Erythroblast (primary cell): ENCODE measurements at regions not wholly inside any gene's neighbourhood (a gene's known extent, or its start where the extent isn't known, plus 50 kb on each side); places are given as distances from the start of the nearest gene placed in this dataset.
A peak's percentile ranks its signal among the peaks of the same experiment; 100 is the strongest.
"Not testable (repeated sequence)": the region's sequence is repeated elsewhere in the genome, so short reads cannot be mapped to it uniquely, and the experiment has no call there.

ENCODE experiments used
- DNase-seq, 2 experiments: peaks; one replicate each; lab custom pipeline; 2025; lab: John Stamatoyannopoulos, UW
- GATA1 ChIP-seq: IDR thresholded peaks from 2 replicates; pipeline ENCODE4 v1.6.1; 2011; ENCODE audit warnings: low read depth, mild to moderate bottlenecking, control low read depth, low read length, moderate library complexity
- POLR2A ChIP-seq: IDR thresholded peaks from 2 replicates; pipeline ENCODE4 v1.6.1; 2011; ENCODE audit warnings: mild to moderate bottlenecking, low read length

GRCh38 chr7:88586890-88587289 is 172.6 kb upstream of the ZNF804B start:
- DNase-seq: no peak
- TF ChIP-seq POLR2A (no peak), GATA1 (no peak)

DNA sequence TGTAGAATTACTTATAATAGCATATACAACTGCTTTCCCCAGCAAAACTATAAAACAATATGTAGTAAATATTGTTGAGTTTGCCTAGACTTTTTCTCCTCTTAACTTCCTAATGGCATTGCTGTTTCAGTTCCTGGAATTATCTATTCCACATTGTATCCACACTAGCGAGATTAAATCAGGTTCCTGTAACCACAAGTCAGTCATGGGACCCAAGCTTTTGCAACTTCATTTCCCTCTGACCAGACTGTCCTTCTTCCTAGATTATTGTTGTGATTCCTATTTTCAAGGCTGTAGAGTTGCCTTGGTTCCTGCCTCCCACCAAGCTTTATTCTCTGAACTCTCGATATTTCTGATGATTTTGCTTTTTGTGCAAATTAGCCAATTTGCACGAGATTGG is 173.3 kb upstream of the ZNF804B start:
- no peak for DNase-seq

DNA sequence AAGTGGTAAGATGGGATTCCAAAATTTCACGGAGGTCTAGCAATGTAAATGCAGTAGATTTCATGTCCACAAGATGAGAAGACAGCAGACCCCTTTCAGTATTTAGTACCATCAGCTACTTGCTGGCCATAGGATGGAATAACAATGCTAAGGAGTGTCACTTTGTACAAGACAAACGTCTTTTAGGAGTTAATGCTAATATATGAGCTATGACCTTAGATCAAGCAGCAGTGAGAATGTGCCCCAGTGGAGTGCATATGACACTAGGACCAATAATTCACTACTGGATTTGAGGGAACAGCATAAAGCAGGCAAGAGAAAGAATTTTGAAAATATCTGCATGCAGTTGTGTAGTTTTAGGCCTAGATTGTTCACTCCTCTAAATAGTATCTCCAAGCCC is 182.8 kb upstream of the ZNF804B start:
- DNase-seq: no peak
- no peak for TF ChIP-seq GATA1
- no peak for TF ChIP-seq POLR2A

More for the DNA sequence above, 173.3 kb upstream of the ZNF804B start:
- no peak for TF ChIP-seq POLR2A
- TF ChIP-seq GATA1: no peak

GRCh38 chr7:88566162-88566729 is 193.3 kb upstream of the ZNF804B start:
- no peak for DNase-seq

GRCh38 chr7:88565401-88565800 is 194.1 kb upstream of the ZNF804B start:
- DNase-seq: no peak
- TF ChIP-seq POLR2A: no peak
- no peak for TF ChIP-seq GATA1

More at GRCh38 chr7:88566162-88566729, 193.3 kb upstream of the ZNF804B start:
- no peak for TF ChIP-seq GATA1
- no peak for TF ChIP-seq POLR2A

DNA sequence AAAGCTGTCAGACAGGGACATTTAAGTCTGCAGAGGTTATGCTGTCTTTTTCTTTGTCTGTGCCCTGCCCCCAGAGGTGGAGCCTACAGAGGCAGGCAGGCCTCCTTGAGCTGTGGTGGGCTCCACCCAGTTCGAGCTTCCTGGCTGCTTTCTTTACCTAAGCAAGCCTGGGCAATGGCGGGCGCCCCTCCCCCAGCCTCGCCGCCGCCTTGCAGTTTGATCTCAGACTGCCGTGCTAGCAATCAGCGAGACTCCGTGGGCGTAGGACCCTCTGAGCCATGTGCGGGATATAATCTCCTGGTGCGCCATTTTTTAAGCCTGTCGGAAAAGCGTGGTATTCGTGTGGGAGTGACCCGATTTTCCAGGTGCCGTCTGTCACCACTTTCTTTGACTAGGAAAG is 203.1 kb upstream of the ZNF804B start:
- not testable (repeated sequence) for DNase-seq

GRCh38 chr7:88554847-88555246 is 204.7 kb upstream of the ZNF804B start:
- not testable (repeated sequence) for DNase-seq

DNA sequence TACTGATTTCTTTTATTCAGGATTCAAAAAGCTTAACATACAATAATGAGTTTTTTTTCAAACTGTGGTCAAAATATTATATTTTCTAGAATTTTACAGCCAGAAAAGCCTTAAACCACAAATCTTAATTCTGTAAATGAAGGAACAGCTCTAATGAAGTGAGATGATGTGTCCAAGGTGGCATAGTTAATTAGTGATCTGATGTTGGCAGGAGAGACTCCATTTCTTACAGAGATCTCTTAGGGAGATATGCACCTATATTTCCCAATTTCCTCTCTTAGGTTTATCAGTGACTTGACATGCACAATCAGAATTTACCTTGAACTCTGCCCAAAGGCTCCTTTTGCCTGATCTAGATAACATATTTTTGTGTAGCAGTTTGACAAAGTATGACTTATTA is 211.1 kb upstream of the ZNF804B start:
- DNase-seq: no peak
- TF ChIP-seq POLR2A (no peak), GATA1 (no peak)

- TF ChIP-seq POLR2A: no peak
- TF ChIP-seq GATA1: no peak
- DNase-seq: peak; percentile 37 to 61
Observed at GRCh38 chr7:88546808-88547207, 212.7 kb upstream of the ZNF804B start.

DNA sequence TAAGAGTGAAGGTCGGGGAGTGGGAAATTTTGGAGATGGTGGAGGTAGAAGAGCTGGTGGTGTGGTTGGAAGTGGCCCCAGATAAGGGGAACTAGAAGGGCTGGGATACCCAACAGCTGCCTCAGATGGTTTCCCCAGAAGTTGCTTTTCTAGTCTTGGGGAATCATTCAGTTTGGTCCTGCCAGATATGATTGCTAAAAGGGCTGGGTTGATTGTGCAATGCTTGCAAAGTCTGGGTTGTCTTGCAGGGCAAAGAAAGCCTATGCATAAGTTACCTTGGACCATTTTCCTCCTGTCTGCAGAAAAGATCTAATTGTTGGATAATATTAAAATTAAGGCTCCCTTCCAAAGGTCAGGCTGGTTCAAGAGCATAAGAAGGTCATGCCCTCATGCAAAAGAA is 213.8 kb upstream of the ZNF804B start:
- DNase-seq: no peak
- TF ChIP-seq POLR2A (no peak), GATA1 (no peak)

- DNase-seq: no peak
- TF ChIP-seq POLR2A: no peak
- TF ChIP-seq GATA1: no peak
Observed at GRCh38 chr7:88540012-88540411, 219.5 kb upstream of the ZNF804B start.

GRCh38 chr7:88539518-88539917 is 220.0 kb upstream of the ZNF804B start:
- no peak for DNase-seq

DNA sequence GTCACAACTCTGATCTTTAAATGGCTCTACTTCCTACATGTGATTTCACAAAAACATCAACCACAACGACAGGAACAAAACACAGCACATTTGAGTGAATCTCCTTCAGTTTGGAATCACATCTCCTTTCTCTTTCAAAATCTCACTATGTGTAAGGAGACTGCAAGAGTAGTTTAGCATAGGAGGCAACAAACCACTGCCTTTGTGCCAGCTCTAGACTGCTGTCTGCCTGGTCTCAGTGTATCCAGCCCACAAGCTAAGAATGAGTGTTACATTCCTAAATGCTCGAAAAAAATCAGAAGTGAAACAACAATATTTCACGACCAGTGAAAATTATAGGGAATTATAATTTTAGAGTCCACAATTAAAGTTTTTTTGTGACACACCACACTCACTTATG is 217.0 kb upstream of the STEAP4 start:
- no peak for TF ChIP-seq GATA1
- no peak for TF ChIP-seq POLR2A
- DNase-seq: no peak

More at GRCh38 chr7:88539518-88539917, 220.0 kb upstream of the ZNF804B start:
- TF ChIP-seq GATA1: no peak
- TF ChIP-seq POLR2A: no peak

GRCh38 chr7:88522771-88523293 is 216.1 kb upstream of the STEAP4 start:
- TF ChIP-seq GATA1 (no peak), POLR2A (no peak)
- no peak for DNase-seq

DNA sequence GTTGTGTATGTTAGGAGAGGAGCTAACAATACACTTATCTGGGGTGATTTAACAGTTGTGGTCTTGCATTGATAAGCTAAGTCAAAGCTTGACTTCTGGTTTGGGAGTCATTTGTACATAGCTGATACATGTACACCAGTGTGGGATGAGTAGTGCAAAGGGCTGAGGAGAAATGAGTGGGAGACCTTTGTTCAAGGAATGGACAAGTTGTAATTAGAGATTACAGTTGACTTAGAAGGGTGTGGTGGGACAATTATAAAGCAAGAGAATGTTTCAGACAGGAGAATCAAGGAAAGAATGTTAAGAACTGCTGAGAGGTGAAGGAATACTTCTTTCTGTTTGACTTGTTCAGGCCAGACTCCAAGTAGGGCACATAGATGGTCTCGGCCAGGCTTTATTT is 209.7 kb upstream of the STEAP4 start:
- TF ChIP-seq GATA1 (no peak), POLR2A (no peak)
- no peak for DNase-seq
